HEK293 (cell line): ENCODE measurements at regions not wholly inside any gene's neighbourhood (a gene's known extent, or its start where the extent isn't known, plus 50 kb on each side); places are given as distances from the start of the nearest gene placed in this dataset.

Experiments
- CTCF ChIP-seq: fragments of 450-650 bp; formaldehyde crosslinking; IDR thresholded peaks from 2 replicates; pipeline ENCODE4 v1.5.1; 2016; ENCODE audit warnings: missing biosample characterization, missing genetic modification characterization
- KLF9 ChIP-seq: fragments of 450-650 bp; formaldehyde crosslinking; IDR thresholded peaks from 2 replicates; pipeline ENCODE4 v1.5.1; 2016; ENCODE audit warnings: missing biosample characterization, missing genetic modification characterization, low read depth
- ZNF184 ChIP-seq: fragments of 450-650 bp; IDR thresholded peaks from 2 replicates; pipeline ENCODE4 v1.5.1; 2018; ENCODE audit warnings: missing biosample characterization, mild to moderate bottlenecking, missing genetic modification characterization
- ZNF221 ChIP-seq: fragments of 450-650 bp; formaldehyde crosslinking; IDR thresholded peaks from 2 replicates; pipeline ENCODE4 v1.5.1; 2017; ENCODE audit warnings: missing biosample characterization, missing genetic modification characterization, borderline replicate concordance
- ZNF248 ChIP-seq: fragments of 450-650 bp; formaldehyde crosslinking; IDR thresholded peaks from 2 replicates; pipeline ENCODE4 v1.5.1; 2017; ENCODE audit warnings: missing biosample characterization, missing genetic modification characterization

GRCh38 chr2:125713533-125713932 is 942.4 kb upstream of the GYPC start:
- TF ChIP-seq CTCF (tag by site-specific recombination) (no peak), KLF9 (no peak), ZNF184 (no peak), ZNF248 (tag by site-specific recombination) (no peak), ZNF221 (tag by site-specific recombination) (no peak)
